IMR-90 (cell line): ENCODE measurements at regions not wholly inside any gene's neighbourhood (a gene's known extent, or its start where the extent isn't known, plus 50 kb on each side); places are given as distances from the start of the nearest gene placed in this dataset.

Source experiments
- ATAC-seq: fragments of 200-7000 bp; cut with Tn5 transposase; 2 replicates; pipeline ENCODE4 v1.9.1; 2020; ENCODE audit warnings: low read depth, mild to moderate bottlenecking, moderate library complexity
- BruUV-seq: library from RNA; stranded (reverse); fragments of 400-500 nt; replicated peaks from 2 replicates; lab custom pipeline; 2021; lab: Mats Ljungman, UMichigan
- CTCF ChIA-PET: fragments of 300-600 bp; formaldehyde crosslinking; extraction: SDS; loops from one replicate; lab custom pipeline; 2021; ENCODE audit warnings: antibody characterized with exemption; lab: Yijun Ruan, JAX
- POLR2A ChIA-PET: fragments of 300-600 bp; sonication (Branson Sonifier 250); formaldehyde crosslinking; loops from one replicate; lab custom pipeline; 2022; ENCODE audit warnings: antibody characterized with exemption; ENCODE audit not compliant: unreplicated experiment; lab: Charles Lee
- DNase-seq: peaks from one replicate; pipeline ENCODE4 v3.0.0; 2013
- H2AFZ ChIP-seq: replicated peaks from 2 replicates; pipeline ENCODE3; 2013; ENCODE audit warnings: low read length, mild to moderate bottlenecking; ENCODE audit not compliant: poor library complexity
- H2AK5ac ChIP-seq: 2 replicates; pipeline ENCODE4 v1.6.1; 2013; ENCODE audit warnings: low read depth, low read length, inconsistent platforms
- H2AK9ac ChIP-seq: replicated peaks from 2 replicates; pipeline ENCODE3; 2013; ENCODE audit warnings: mild to moderate bottlenecking, low read depth, low read length, moderate library complexity; ENCODE audit not compliant: poor library complexity
- H2BK120ac ChIP-seq: 2 replicates; pipeline ENCODE4 v1.6.1; 2013; ENCODE audit warnings: low read depth, low read length, inconsistent platforms
- H2BK15ac ChIP-seq: 3 replicates; pipeline ENCODE4 v1.6.1; 2013; ENCODE audit warnings: low read depth, low read length, inconsistent platforms
- H2BK20ac ChIP-seq: 2 replicates; pipeline ENCODE4 v1.6.1; 2013; ENCODE audit warnings: low read depth, mild to moderate bottlenecking, inconsistent platforms, low read length, moderate library complexity
- H2BK5ac ChIP-seq: 2 replicates; pipeline ENCODE4 v1.6.1; 2013; ENCODE audit warnings: mild to moderate bottlenecking, low read depth, low read length, inconsistent platforms; ENCODE audit not compliant: poor library complexity, severe bottlenecking
- H3K14ac ChIP-seq: replicated peaks from 2 replicates; pipeline ENCODE4 v1.6.1; 2013; ENCODE audit warnings: low read depth, low read length, inconsistent platforms
- H3K18ac ChIP-seq: 2 replicates; pipeline ENCODE4 v1.6.1; 2013; ENCODE audit warnings: low read depth, low read length, control low read depth
- H3K23ac ChIP-seq: 2 replicates; pipeline ENCODE4 v1.6.1; 2013; ENCODE audit warnings: low read depth, low read length, inconsistent platforms
- H3K27ac ChIP-seq: 2 replicates; pipeline ENCODE4 v1.5.1; 2013; ENCODE audit warnings: mild to moderate bottlenecking, control low read depth, low read length; ENCODE audit not compliant: insufficient read depth
- H3K27me3 ChIP-seq: 2 replicates; pipeline ENCODE4 v1.6.1; 2013; ENCODE audit warnings: low read length; ENCODE audit not compliant: control insufficient read depth, insufficient read depth
- H3K36me3 ChIP-seq: 2 replicates; pipeline ENCODE4 v1.6.1; 2013; ENCODE audit warnings: low read length, mixed read lengths; ENCODE audit not compliant: control insufficient read depth, insufficient read depth
- H3K4ac ChIP-seq: 2 replicates; pipeline ENCODE4 v1.6.1; 2013; ENCODE audit warnings: low read depth, low read length, inconsistent platforms
- H3K4me1 ChIP-seq: 2 replicates; pipeline ENCODE4 v1.6.1; 2013; ENCODE audit warnings: low read length, mixed read lengths; ENCODE audit not compliant: control insufficient read depth, insufficient read depth
- H3K4me2 ChIP-seq: 2 replicates; pipeline ENCODE4 v1.6.1; 2013; ENCODE audit warnings: low read depth, mild to moderate bottlenecking, control low read depth, low read length, moderate library complexity
- H3K4me3 ChIP-seq: 2 replicates; pipeline ENCODE4 v1.5.1; 2013; ENCODE audit warnings: low read depth, mild to moderate bottlenecking, control low read depth, low read length, moderate library complexity; ENCODE audit not compliant: insufficient read depth
- H3K56ac ChIP-seq: 2 replicates; pipeline ENCODE4 v1.6.1; 2013; ENCODE audit warnings: low read length, inconsistent platforms; ENCODE audit not compliant: insufficient read depth; ENCODE audit errors: extremely low read depth
- H3K79me1 ChIP-seq, 2 experiments: 2 replicates each; pipeline ENCODE4 v1.6.1; 2013; ENCODE audit warnings: low read length in 2 of 2, inconsistent platforms in 1 of 2, low read depth in 1 of 2
- H3K9ac ChIP-seq: 2 replicates; pipeline ENCODE4 v1.6.1; 2013; ENCODE audit warnings: low read depth, low read length, control low read depth
- H3K9me1 ChIP-seq: 2 replicates; pipeline ENCODE4 v1.6.1; 2013; ENCODE audit warnings: low read length, inconsistent platforms; ENCODE audit not compliant: insufficient read depth
- H3K9me3 ChIP-seq: 2 replicates; pipeline ENCODE4 v1.6.1; 2013; ENCODE audit warnings: low read length; ENCODE audit not compliant: control insufficient read depth, insufficient read depth
- H4K20me1 ChIP-seq: 2 replicates; pipeline ENCODE4 v1.6.1; 2013; ENCODE audit warnings: low read length, inconsistent platforms; ENCODE audit not compliant: insufficient read depth
- H4K5ac ChIP-seq: 2 replicates; pipeline ENCODE4 v1.6.1; 2013; ENCODE audit warnings: mild to moderate bottlenecking, low read depth, low read length, control low read depth
- H4K8ac ChIP-seq, 2 experiments: 2 replicates each; pipeline ENCODE4 v1.6.1; 2013; ENCODE audit warnings: low read depth in 2 of 2, low read length in 2 of 2, control low read depth in 1 of 2, inconsistent platforms in 1 of 2
- H4K91ac ChIP-seq: 2 replicates; pipeline ENCODE4 v1.6.1; 2013; ENCODE audit warnings: low read depth, low read length, inconsistent platforms; ENCODE audit not compliant: insufficient read depth
- BHLHE40 ChIP-seq: fragments of 150-350 bp; IDR thresholded peaks from 2 replicates; pipeline ENCODE4 v1.6.1; 2016; ENCODE audit warnings: mild to moderate bottlenecking, low read depth, low read length
- CHD1 ChIP-seq: IDR thresholded peaks from 2 replicates; pipeline ENCODE4 v1.6.1; 2012; ENCODE audit warnings: low read depth, low read length, improper control_type of control experiment
- CTCF ChIP-seq: conservative IDR thresholded peaks from 2 replicates; pipeline ENCODE4 v1.5.1; 2012; ENCODE audit warnings: mild to moderate bottlenecking, low read depth, low read length, improper control_type of control experiment
- MXI1 ChIP-seq: IDR thresholded peaks from 2 replicates; pipeline ENCODE4 v1.6.1; 2012; ENCODE audit warnings: low read depth, mild to moderate bottlenecking, low read length, moderate library complexity, borderline replicate concordance
- NFE2L2 ChIP-seq: fragments of 150-350 bp; IDR thresholded peaks from 2 replicates; pipeline ENCODE4 v1.6.1; 2016; ENCODE audit warnings: low read depth, mild to moderate bottlenecking, low read length
- RAD21 ChIP-seq: IDR thresholded peaks from 2 replicates; pipeline ENCODE4 v1.6.1; 2012; ENCODE audit warnings: low read length, improper control_type of control experiment
- WGBS, 2 experiments: methylation state at CpG; one replicate each; pipeline versions ENCODE4 v1.1.5 to v1.1.7; 2013; ENCODE audit warnings: missing lambda C conversion rate in 2 of 2; ENCODE audit not compliant: insufficient read length in 1 of 2; ENCODE audit errors: extremely low coverage in 2 of 2; 5-methylcytosine and 5-hydroxymethylcytosine counted together
- dilution Hi-C: fragments of 300-500 bp; cut with HindIII; formaldehyde crosslinking; loops from one replicate; pipeline ENCODE4 v1.14.3; 2018; ENCODE audit warnings: low sequenced_read_pairs; ENCODE audit not compliant: unreplicated experiment
- in situ Hi-C: fragments of 300-500 bp; cut with MboI; formaldehyde crosslinking; loops from 3 replicates; pipeline ENCODE4 v1.14.3; 2019; ENCODE audit warnings: low sequenced_read_pairs, inconsistent platforms, mixed read lengths
- intact Hi-C: fragments of 100-400 bp; cut with micrococcal nuclease; formaldehyde crosslinking; loops from 2 replicates; pipeline ENCODE4 v1.10.0; 2022

- intact Hi-C loops: loop anchor here (5.0 kb wide), 1 partner anchor 33 kb away; no protein-coding TSS in a partner anchor
- no peak overlapping the region for H2BK120ac ChIP-seq
- WGBS, 2 experiments: no CpG with 5 or more reads among the region's 2 CpGs
- peaks cover 11% of the 10 kb centered on the region for H3K9me1 ChIP-seq
- H3K18ac ChIP-seq: no peak overlapping the region
- H2AK5ac ChIP-seq: no peak overlapping the region
- H3K9ac ChIP-seq: no peak overlapping the region
- no peak overlapping the region for H3K56ac ChIP-seq
- in situ Hi-C loops: no loop called here
- peaks cover 13% of the 10 kb centered on the region for H3K4me1 ChIP-seq
- ATAC-seq: no peak
- H2AFZ ChIP-seq: no peak overlapping the region
- H3K79me1 ChIP-seq: peaks cover under 1 to 50% of the 10 kb centered on the region in 2 experiments; a peak in 3 of 4 replicates
- no TSS peak for BruUV-seq
- no peak overlapping the region for H4K8ac ChIP-seq
- H4K5ac ChIP-seq: no peak overlapping the region
- H3K36me3 ChIP-seq: no peaks in the 10 kb centered on the region
- no peak overlapping the region for H3K4ac ChIP-seq
- H3K23ac ChIP-seq: no peak overlapping the region
- no peak overlapping the region for H3K4me3 ChIP-seq
- DNase-seq: no peak
- H2BK20ac ChIP-seq: no peak overlapping the region
- no peaks in the 10 kb centered on the region for H3K9me3 ChIP-seq
- H2BK15ac ChIP-seq: no peak overlapping the region
- no peak overlapping the region for H3K14ac ChIP-seq
- H3K4me2 ChIP-seq: no peak overlapping the region
- H2AK9ac ChIP-seq: no peak overlapping the region
- dilution Hi-C loops: no loop called here
- H4K91ac ChIP-seq: no peak overlapping the region
- POLR2A ChIA-PET: no interaction called here
- CTCF ChIA-PET: interaction anchor here (0.6 to 1.3 kb wide), 4 partner anchors 11 to 1768 kb away, joined by 3 to 5 read pairs (median 4); no protein-coding TSS in a partner anchor
- peaks cover 58% of the 10 kb centered on the region for H4K20me1 ChIP-seq
- H3K27me3 ChIP-seq: no peaks in the 10 kb centered on the region
- H3K27ac ChIP-seq: no peak overlapping the region
- H2BK5ac ChIP-seq: no peak overlapping the region
- TF ChIP-seq CTCF (no peak), NFE2L2 (no peak), MXI1 (no peak), BHLHE40 (no peak), RAD21 (no peak), CHD1 (no peak)
These were observed 83.5 kb downstream of the NDUFS5 start for GRCh38 chr1:39109644-39110043.
